NCI-H82 (cell line): ENCODE measurements at regions not wholly inside any gene's neighbourhood (a gene's known extent, or its start where the extent isn't known, plus 50 kb on each side); places are given as distances from the start of the nearest gene placed in this dataset.

Experiments used
- DNase-seq: peaks from one replicate; lab custom pipeline; 2025; lab: John Stamatoyannopoulos, UW

- DNase-seq = no peak
These were observed 277.7 kb upstream of the SALL3 start for GRCh38 chr18:78701771-78702396.

- no peak for DNase-seq
These were observed 276.3 kb upstream of the SALL3 start for GRCh38 chr18:78703291-78703690.

- DNase-seq = no peak
These were observed 274.6 kb upstream of the SALL3 start for GRCh38 chr18:78704971-78705461.

GRCh38 chr18:78709261-78709809, 270.3 kb upstream of the SALL3 start:
- DNase-seq = no peak

GRCh38 chr18:78711316-78711715, 268.3 kb upstream of the SALL3 start:
- DNase-seq = no peak

- DNase-seq = no peak
These were observed 267.6 kb upstream of the SALL3 start for GRCh38 chr18:78711971-78712370.

- no peak for DNase-seq
These were observed 266.5 kb upstream of the SALL3 start for GRCh38 chr18:78713069-78713468.

- no peak for DNase-seq
These were observed 265.9 kb upstream of the SALL3 start for GRCh38 chr18:78713726-78714125.

GRCh38 chr18:78716022-78716421, 263.6 kb upstream of the SALL3 start:
- no peak for DNase-seq

- DNase-seq = no peak
These were observed 263.0 kb upstream of the SALL3 start for GRCh38 chr18:78716581-78716980.

GRCh38 chr18:78717051-78717765, 262.4 kb upstream of the SALL3 start:
- no peak for DNase-seq

- no peak for DNase-seq
These were observed 261.9 kb upstream of the SALL3 start for GRCh38 chr18:78717766-78718150.

- no peak for DNase-seq
These were observed 259.8 kb upstream of the SALL3 start for GRCh38 chr18:78719821-78720220.

GRCh38 chr18:78720456-78721237, 259.0 kb upstream of the SALL3 start:
- no peak for DNase-seq

- DNase-seq = no peak
These were observed 258.3 kb upstream of the SALL3 start for GRCh38 chr18:78721238-78721875.

GRCh38 chr18:78721981-78722380, 257.6 kb upstream of the SALL3 start:
- DNase-seq = no peak

GRCh38 chr18:78722386-78722785, 257.2 kb upstream of the SALL3 start:
- no peak for DNase-seq

GRCh38 chr18:78722929-78723710, 256.5 kb upstream of the SALL3 start:
- DNase-seq = no peak

- no peak for DNase-seq
These were observed 255.3 kb upstream of the SALL3 start for GRCh38 chr18:78724214-78724914.

GRCh38 chr18:78725426-78725825, 254.2 kb upstream of the SALL3 start:
- DNase-seq = no peak
